Testis (tissue), 2 donors: ENCODE measurements at regions not wholly inside any gene's neighbourhood (a gene's known extent, or its start where the extent isn't known, plus 50 kb on each side); places are given as distances from the start of the nearest gene placed in this dataset.

Experiments
- CTCF ChIP-seq, 3 experiments: fragments of 450-650 bp in 2 of 3; fragments of 200-600 bp in 1 of 3; sonication (generic) in 1 of 3; IDR thresholded peaks; one replicate each; pipeline ENCODE4 v1.5.1; 2016 to 2019; ENCODE audit warnings: antibody characterized with exemption in 3 of 3, mild to moderate bottlenecking in 2 of 3, moderate library complexity in 1 of 3
- POLR2A ChIP-seq: fragments of 450-650 bp; IDR thresholded peaks from one replicate; pipeline ENCODE4 v1.6.1; 2017; ENCODE audit warnings: antibody characterized with exemption, mild to moderate bottlenecking, moderate library complexity

- TF ChIP-seq CTCF (IDR thresholded peaks at IDR 0.05) (no peak), POLR2A (no peak)
Measured at GRCh38 chr4:159906051-159906450, 803.2 kb downstream of the RAPGEF2 start.
